KMS-11 (cell line): ENCODE measurements at regions not wholly inside any gene's neighbourhood (a gene's known extent, or its start where the extent isn't known, plus 50 kb on each side); places are given as distances from the start of the nearest gene placed in this dataset.

Source experiments
- H2AFZ ChIP-seq: fragments of 200-600 bp; sonication (generic); 2 replicates; pipeline ENCODE4 v1.6.1; 2016; ENCODE audit warnings: antibody characterized with exemption, mixed run types, low read depth
- H3K27ac ChIP-seq: fragments of 200-600 bp; sonication (generic); 2 replicates; pipeline ENCODE4 v1.6.1; 2016; ENCODE audit warnings: mild to moderate bottlenecking, mixed run types
- H3K27me3 ChIP-seq: fragments of 200-600 bp; sonication (generic); 2 replicates; pipeline ENCODE4 v1.6.1; 2017; ENCODE audit warnings: mild to moderate bottlenecking, low read depth, mixed run types, moderate library complexity; ENCODE audit not compliant: insufficient read depth
- H3K36me3 ChIP-seq: fragments of 200-600 bp; sonication (generic); 2 replicates; pipeline ENCODE4 v1.6.1; 2017; ENCODE audit warnings: mild to moderate bottlenecking, mixed run types; ENCODE audit not compliant: insufficient read depth
- H3K4me1 ChIP-seq: fragments of 200-600 bp; sonication (generic); 2 replicates; pipeline ENCODE4 v1.6.1; 2016; ENCODE audit warnings: mild to moderate bottlenecking, low read depth, mixed run types; ENCODE audit not compliant: poor library complexity, severe bottlenecking
- H3K4me2 ChIP-seq: fragments of 200-600 bp; sonication (generic); 2 replicates; pipeline ENCODE4 v1.7.0; 2016; ENCODE audit warnings: mild to moderate bottlenecking, mixed run types
- H3K4me3 ChIP-seq: fragments of 200-600 bp; sonication (generic); IDR thresholded peaks from 2 replicates; pipeline ENCODE4 v1.6.1; 2017; ENCODE audit warnings: low read depth, low read length, mixed read lengths; ENCODE audit not compliant: insufficient read depth
- H3K79me2 ChIP-seq: fragments of 200-600 bp; sonication (generic); 2 replicates; pipeline ENCODE4 v1.6.1; 2016; ENCODE audit warnings: low read depth, mixed run types; ENCODE audit not compliant: insufficient read depth
- H3K9ac ChIP-seq: fragments of 200-600 bp; sonication (generic); 2 replicates; pipeline ENCODE4 v1.6.1; 2016; ENCODE audit warnings: mild to moderate bottlenecking, mixed run types
- H4K20me1 ChIP-seq: fragments of 200-600 bp; sonication (generic); 2 replicates; pipeline ENCODE4 v1.6.1; 2016; ENCODE audit warnings: mild to moderate bottlenecking, mixed run types; ENCODE audit not compliant: insufficient read depth
- TF ChIP-seq, protein P1 (sequence below): fragments of 200-600 bp; sonication (generic); conservative IDR thresholded peaks from 2 replicates; pipeline ENCODE4 v1.6.1; 2017; ENCODE audit warnings: low read depth, mild to moderate bottlenecking, antibody characterized with exemption, low read length, moderate library complexity, mixed read lengths

DNA sequence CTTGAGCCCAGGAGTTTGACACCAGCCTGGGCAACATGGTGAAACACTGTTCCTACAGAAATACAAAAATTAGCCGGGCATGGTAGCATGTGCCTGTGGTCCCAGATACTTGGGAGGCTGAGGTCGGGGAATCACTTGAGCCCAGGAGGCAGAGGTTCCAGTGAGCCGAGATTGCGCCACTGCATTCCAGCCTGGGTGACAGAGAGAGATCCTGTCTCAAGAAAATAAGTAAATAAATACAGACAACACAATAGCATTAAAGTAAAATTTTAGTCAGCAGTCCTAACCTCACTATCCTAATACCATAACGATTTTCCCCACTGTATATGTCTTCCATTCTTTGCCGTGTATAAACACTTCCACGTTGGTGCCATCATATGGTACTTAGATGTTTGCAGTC, 83.0 kb upstream of the MBOAT2 start:
- H3K27me3 ChIP-seq = no peaks in the 10 kb centered on the region
- H3K79me2 ChIP-seq = no peaks in the 10 kb centered on the region
- H4K20me1 ChIP-seq = no peaks in the 10 kb centered on the region
- H3K4me3 ChIP-seq = no peak overlapping the region
- H3K9ac ChIP-seq = no peak overlapping the region
- H3K4me2 ChIP-seq = no peak overlapping the region
- H2AFZ ChIP-seq = no peak overlapping the region
- TF ChIP-seq, protein P1, sequence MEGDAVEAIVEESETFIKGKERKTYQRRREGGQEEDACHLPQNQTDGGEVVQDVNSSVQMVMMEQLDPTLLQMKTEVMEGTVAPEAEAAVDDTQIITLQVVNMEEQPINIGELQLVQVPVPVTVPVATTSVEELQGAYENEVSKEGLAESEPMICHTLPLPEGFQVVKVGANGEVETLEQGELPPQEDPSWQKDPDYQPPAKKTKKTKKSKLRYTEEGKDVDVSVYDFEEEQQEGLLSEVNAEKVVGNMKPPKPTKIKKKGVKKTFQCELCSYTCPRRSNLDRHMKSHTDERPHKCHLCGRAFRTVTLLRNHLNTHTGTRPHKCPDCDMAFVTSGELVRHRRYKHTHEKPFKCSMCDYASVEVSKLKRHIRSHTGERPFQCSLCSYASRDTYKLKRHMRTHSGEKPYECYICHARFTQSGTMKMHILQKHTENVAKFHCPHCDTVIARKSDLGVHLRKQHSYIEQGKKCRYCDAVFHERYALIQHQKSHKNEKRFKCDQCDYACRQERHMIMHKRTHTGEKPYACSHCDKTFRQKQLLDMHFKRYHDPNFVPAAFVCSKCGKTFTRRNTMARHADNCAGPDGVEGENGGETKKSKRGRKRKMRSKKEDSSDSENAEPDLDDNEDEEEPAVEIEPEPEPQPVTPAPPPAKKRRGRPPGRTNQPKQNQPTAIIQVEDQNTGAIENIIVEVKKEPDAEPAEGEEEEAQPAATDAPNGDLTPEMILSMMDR = no peak
- H3K4me1 ChIP-seq = no peaks in the 10 kb centered on the region
- H3K36me3 ChIP-seq = no peaks in the 10 kb centered on the region
- no peak overlapping the region for H3K27ac ChIP-seq

DNA sequence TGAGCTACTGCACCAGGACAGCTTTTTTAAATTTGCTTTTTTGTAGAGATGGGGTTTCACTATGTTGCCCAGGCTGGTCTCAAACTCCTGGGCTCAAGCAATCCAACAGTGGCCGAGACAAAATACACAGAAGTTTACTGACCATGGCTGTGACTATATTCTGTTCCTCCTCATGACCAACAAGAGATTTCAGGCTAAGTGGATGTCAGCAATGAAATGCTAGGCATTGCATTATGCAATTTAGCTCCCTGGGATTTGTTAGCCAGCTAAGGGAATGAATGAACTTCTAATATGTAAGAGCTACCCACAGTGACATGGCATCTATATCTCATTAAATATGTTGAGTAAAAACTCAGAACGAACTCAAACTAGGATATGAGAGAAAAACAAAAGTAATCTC, 81.9 kb upstream of the MBOAT2 start:
- no peak overlapping the region for H3K4me2 ChIP-seq
- TF ChIP-seq, protein P1 = no peak
- H4K20me1 ChIP-seq = no peaks in the 10 kb centered on the region
- no peak overlapping the region for H2AFZ ChIP-seq
- H3K79me2 ChIP-seq = no peaks in the 10 kb centered on the region
- H3K27ac ChIP-seq = no peak overlapping the region
- no peak overlapping the region for H3K9ac ChIP-seq
- no peaks in the 10 kb centered on the region for H3K4me1 ChIP-seq
- H3K4me3 ChIP-seq = no peak overlapping the region
- H3K27me3 ChIP-seq = no peaks in the 10 kb centered on the region
- H3K36me3 ChIP-seq = no peaks in the 10 kb centered on the region

DNA sequence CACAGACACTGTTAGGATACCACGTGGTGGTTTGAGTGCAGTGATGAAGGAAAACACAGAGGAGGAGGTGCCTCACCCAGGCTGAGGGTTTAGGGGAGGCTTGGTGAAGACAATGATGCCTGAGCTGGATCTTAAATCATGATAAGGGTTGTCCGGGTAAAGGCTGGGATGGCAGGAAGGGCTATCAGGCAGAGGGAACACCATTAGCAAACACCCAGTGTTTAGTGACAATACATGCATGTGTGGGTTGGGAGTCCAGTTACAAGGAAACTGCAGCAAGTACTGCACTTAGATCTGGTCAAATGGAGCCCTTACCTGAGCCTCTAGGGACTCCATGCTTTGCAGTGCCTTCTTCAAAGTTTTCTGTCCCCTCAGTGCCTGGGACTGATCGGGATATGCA, 79.8 kb upstream of the MBOAT2 start:
- Histone ChIP-seq H3K4me2 (no peak overlapping the region), H3K4me1 (no peaks in the 10 kb centered on the region), H3K27me3 (no peaks in the 10 kb centered on the region), H3K36me3 (no peaks in the 10 kb centered on the region), H3K9ac (no peak overlapping the region), H3K27ac (no peak overlapping the region), H2AFZ (no peak overlapping the region), H4K20me1 (no peaks in the 10 kb centered on the region), H3K79me2 (no peaks in the 10 kb centered on the region), H3K4me3 (no peak overlapping the region)
- TF ChIP-seq, protein P1 = no peak

DNA sequence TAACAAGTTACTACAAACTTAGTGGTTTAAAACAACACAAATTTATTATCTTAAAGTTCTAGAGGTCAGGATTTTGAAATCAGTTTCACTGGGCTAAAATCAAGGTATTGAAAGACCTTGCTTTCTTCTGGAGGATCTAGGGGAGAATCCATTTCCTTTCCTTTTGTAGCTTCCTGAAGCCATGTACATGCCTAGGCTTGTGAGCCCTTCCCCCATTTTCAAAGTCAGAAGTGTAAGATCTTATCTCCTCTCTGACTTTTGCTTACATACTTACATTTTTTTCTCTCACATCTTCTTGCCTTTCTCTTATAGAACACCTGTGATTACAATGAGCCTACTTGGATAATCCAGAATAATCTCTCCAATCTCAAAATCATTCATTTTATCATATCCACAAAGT, 78.7 kb upstream of the MBOAT2 start:
- no peaks in the 10 kb centered on the region for H3K79me2 ChIP-seq
- no peaks in the 10 kb centered on the region for H3K27me3 ChIP-seq
- H3K4me1 ChIP-seq = no peaks in the 10 kb centered on the region
- H2AFZ ChIP-seq = no peak overlapping the region
- H4K20me1 ChIP-seq = no peaks in the 10 kb centered on the region
- no peak overlapping the region for H3K9ac ChIP-seq
- H3K27ac ChIP-seq = no peak overlapping the region
- no peak overlapping the region for H3K4me3 ChIP-seq
- no peaks in the 10 kb centered on the region for H3K36me3 ChIP-seq
- TF ChIP-seq, protein P1 = no peak
- H3K4me2 ChIP-seq = no peak overlapping the region

DNA sequence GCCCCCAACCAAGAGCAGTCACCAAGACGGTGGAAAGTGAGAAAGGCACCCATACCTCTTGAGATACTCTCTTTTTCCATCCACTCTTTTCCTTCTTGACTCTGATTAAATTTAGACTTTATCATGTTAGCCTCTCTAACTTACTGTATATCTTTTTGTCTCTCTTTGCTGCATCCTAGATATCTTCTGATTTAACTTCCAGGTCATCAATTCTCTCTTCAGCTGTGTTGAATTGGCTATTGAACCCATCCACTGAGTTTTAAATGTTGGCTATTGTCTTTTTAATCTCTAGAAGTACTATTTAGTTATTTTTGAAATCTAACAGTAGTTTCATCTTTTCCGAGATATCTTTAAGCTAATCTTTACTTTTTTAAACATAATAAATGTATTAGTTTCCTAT, 78.3 kb upstream of the MBOAT2 start:
- H3K4me1 ChIP-seq = no peaks in the 10 kb centered on the region
- H3K4me3 ChIP-seq = no peak overlapping the region
- H3K27me3 ChIP-seq = no peaks in the 10 kb centered on the region
- H3K79me2 ChIP-seq = no peaks in the 10 kb centered on the region
- H3K27ac ChIP-seq = no peak overlapping the region
- H3K36me3 ChIP-seq = no peaks in the 10 kb centered on the region
- TF ChIP-seq, protein P1 = no peak
- H3K9ac ChIP-seq = no peak overlapping the region
- H3K4me2 ChIP-seq = no peak overlapping the region
- no peaks in the 10 kb centered on the region for H4K20me1 ChIP-seq
- H2AFZ ChIP-seq = no peak overlapping the region
